GM19324 (cell line): ENCODE measurements at regions not wholly inside any gene's neighbourhood (a gene's known extent, or its start where the extent isn't known, plus 50 kb on each side); places are given as distances from the start of the nearest gene placed in this dataset.
"Not testable (repeated sequence)": the region's sequence is repeated elsewhere in the genome, so short reads cannot be mapped to it uniquely, and the experiment has no call there.

Experiments used
- ATAC-seq: cut with Tn5 transposase; IDR thresholded peaks from one replicate; pipeline ENCODE4 v1.9.1; 2021; ENCODE audit warnings: mild to moderate bottlenecking, moderate library complexity; ENCODE audit not compliant: unreplicated experiment, low FRiP score

GRCh38 chr4:43089730-43090129 lies 197.2 kb downstream of the GRXCR1 start:
- ATAC-seq, result no peak

DNA sequence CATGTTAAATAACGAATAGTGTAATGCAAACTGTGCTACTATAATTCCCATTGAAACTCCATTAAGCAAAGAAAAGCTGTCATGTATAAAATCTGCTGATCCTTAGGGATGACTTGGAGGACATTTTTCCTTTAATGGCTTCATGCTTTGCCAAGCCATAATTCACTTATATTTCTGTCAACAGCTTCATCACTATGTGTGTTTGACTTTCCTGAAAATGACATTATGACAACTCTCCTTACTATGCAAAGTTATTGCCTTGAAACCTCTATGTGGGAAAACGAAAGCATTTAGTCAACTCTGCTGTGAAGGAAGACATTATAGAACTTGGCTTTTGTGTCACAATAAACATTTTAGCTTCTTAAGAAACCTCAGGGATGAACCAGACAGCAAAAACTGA lies 210.5 kb downstream of the GRXCR1 start:
- peak; percentile 83 for ATAC-seq

DNA sequence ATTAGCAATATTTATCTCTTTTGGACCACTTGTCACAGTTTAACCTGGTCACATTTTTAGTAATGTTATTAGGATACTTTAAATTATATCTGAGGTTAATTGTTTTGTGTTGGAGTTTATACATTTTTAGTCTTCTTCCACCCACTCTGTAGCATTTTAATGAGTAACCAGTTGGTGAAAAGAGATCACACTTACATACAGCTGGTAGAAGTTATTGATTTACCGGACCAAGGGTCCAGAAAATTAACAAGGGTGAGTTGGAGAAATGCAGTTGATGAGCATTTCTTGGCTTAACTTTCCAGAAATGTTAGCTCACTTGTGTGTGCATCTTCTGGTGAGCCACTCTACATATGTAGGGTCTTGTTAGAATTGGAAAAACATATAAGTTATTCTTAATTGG lies 219.6 kb downstream of the GRXCR1 start:
- ATAC-seq, result peak; percentile 43

- no peak for ATAC-seq
Measured at GRCh38 chr4:43113196-43113595, 220.7 kb downstream of the GRXCR1 start.

DNA sequence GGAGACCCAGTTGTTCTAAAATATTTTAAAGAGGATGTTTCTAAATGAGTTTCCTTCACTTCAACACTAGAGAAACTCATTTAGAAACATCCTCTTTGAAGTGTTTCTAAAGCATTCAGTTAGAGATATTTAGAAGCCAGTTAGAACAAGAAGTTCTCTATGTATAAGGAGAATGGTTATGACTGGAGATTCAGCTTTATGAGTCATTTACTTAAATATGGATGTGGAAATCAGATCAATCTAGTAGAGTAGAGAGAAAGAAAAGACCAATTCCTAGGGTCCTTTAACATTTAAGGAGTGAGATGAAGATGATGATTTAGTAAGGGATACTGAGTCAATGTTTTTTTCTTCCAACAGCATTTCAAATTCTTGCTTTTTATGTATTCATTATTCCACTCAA lies 234.1 kb downstream of the GRXCR1 start:
- no peak for ATAC-seq

- ATAC-seq, result no peak
Measured at GRCh38 chr4:43130228-43131021, 237.9 kb downstream of the GRXCR1 start.

GRCh38 chr4:43132010-43132582 lies 239.6 kb downstream of the GRXCR1 start:
- ATAC-seq, result no peak

GRCh38 chr4:43133566-43133965 lies 241.1 kb downstream of the GRXCR1 start:
- ATAC-seq, result no peak

- no peak for ATAC-seq
Measured at GRCh38 chr4:43136752-43137151, 244.2 kb downstream of the GRXCR1 start.

DNA sequence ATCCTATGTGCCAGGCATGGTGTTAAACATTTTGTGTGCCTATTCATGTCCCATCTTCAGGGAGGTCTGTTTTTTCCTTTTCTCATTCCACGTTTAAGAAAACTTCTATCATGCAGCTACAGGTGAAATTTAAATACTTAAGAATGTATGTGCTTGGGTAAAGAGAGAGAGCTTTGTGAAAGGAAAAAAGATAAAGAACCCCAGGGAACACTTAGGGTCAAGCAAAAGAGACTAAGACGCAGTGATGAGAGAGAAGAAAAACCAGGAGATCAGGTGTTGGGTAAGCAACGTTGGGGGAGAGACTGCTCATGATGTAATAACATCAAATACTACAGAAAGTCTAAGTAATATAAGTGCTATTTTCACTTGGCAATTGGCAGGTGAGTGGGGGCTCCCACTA lies 253.7 kb downstream of the GRXCR1 start:
- ATAC-seq, result no peak

DNA sequence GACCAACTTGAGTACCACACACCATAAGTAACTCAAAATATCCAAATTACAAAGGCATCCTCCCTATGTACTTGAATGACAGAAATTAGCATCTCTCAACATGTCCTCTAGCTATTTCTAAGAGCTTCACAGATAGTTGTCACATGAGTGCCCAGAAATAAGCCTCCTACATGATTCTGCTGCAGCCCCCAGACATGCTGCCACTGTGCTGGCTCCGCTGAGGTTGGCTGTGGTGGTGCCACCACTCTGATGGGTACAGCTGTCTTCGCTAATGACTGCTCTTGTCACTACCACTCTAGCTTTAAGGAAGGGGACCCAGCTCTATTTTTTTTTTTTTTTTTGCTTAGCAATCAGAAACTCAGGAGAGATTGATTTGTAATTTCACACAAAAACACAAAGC lies 256.0 kb downstream of the GRXCR1 start:
- ATAC-seq, result no peak

DNA sequence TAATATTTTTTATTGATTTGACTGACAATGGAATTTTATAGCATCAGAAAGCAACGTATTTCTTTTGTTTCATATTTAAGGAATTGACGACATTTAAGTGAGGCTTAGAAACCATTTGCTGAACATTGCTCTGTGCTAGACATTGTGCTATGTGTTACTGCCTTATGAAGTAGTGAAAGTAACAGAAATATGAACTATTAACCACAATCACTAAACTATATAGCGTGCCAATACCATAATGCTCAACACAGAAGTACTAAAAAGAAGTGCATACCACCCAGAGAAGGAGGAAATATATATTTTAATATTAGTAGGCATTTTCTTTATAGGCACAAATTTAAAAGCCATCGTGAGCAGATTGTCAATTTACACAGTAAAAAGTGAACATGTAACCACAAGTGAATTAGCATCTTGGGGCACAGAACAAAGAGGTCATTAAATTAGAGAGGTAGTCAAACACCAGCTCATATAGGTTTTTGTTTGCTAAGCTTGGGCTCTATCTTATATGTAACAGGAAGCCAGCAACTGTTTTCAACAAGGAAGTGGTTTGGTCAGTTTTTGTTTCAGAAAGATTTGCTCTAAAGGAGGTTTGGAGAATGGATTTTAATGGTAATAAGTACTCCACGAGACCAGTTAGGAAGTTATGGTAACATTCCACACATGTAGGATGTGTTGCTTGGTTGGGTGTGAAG lies 270.7 kb downstream of the GRXCR1 start:
- no peak for ATAC-seq

DNA sequence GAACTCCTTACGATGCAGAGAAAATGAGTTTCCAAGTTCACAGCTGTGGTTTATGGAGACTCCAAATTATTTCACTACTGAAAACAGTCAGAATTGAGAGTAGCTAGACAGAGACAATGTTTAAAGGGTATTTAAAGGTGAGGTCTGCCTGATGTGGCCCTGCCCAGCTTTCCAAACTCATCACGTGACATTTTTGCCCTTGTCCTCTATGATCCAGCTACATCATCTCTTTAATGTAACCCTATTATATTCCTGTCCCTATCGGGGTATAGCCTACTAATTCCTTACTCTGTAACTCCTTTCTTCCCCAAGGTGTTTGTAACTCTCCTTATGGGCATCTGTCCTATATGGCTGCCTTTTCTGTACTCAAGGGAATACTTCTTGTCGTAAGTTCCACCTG lies 297.2 kb downstream of the GRXCR1 start:
- ATAC-seq, result no peak

GRCh38 chr4:43212576-43212975 lies 320.1 kb downstream of the GRXCR1 start:
- ATAC-seq, result not testable (repeated sequence)

GRCh38 chr4:43223820-43224219 lies 331.3 kb downstream of the GRXCR1 start:
- ATAC-seq, result no peak

DNA sequence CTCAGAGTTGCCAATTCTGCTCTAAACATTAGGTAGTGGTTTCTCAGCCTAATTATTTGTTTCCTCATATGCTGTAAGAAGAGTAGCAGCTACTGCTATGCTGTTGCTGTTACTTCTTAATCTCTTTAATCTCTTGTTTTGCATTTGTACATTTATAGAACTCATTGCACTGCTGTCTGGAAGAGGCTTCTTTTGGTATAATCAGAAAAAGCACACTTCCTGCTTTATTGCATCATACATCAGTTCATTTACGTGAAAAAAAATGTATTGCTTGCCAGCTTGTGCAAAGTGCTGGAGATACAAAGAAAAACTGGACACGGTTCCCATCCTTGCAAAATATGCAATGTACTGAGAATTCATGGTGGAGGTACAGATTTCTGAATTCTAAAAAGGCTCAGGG lies 332.0 kb downstream of the GRXCR1 start:
- ATAC-seq, result no peak

DNA sequence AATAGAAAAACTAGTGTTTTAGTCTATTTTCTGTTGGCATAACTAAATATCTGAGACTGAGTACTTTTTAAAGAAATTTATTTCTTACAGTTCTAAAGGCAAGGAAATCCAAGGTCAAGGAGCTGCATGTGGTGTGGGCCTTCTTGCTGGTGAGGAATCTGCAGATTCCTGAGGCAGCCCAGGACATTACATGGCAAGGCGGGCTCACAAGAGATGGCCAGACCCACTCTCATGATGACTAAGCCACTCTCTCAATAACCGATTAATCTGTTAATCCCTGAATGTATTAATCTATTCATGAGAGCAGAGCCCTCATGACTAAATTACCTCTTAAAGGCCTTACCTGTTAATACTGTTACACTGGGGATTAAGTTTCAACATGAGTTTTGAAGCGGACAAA lies 340.8 kb downstream of the GRXCR1 start:
- no peak for ATAC-seq

DNA sequence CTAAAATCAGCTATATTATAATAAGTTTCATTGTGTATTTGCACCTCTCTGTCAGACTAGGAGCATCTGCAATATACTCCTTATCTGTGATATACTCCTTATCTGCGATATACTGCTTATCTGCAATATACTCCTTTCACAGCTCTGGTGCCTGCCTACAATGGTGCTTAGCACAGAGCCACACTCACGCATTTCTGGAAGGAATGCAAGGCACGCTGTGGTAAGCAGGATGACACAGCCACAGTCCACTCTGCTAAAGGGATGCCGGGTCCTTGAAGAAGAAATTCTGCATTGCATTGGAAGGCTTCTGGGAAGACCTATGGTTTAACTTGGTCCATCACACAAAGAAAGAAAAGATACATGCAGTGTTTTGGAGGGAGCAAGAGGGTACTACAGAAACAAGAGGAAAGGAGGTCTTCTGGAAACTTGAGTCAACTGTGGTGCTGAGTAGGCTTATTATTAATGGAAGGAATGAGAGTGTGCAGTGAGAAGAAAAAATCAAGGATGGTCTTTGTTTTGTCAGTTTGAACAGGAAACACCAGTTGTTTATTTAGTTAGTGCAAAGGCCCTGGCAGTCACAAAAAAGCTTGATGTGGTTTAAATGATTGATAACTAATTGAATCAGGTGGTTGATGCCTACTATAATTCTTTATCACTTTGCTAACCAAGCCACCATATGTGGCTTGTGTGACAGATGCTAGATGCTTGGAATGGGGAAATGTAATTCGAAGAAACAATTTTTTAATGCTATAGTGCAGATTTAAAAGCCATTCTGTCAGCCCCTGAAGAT lies 342.3 kb downstream of the GRXCR1 start:
- no peak for ATAC-seq

GRCh38 chr4:43238008-43238407 lies 345.5 kb downstream of the GRXCR1 start:
- no peak for ATAC-seq

- ATAC-seq, result no peak
Measured at GRCh38 chr4:43238585-43238984, 346.1 kb downstream of the GRXCR1 start.

DNA sequence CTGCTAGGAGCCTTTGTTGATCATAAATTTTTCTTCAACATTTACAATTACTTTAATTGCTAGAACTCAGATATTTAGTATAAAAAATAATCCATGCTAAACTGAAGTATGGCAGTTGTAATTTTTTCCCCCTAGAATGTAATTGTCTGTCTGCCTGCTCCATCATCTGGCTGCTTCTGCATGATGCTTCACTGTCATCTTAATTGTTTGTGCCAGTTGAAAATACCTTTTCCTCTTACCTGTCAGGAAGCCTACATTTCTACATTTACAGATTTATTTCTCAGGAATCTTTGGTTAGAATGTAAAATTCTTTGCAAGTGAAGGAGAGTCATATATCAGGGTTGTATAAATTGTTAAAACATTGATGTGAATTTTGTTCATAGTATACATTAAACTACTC lies 348.6 kb downstream of the GRXCR1 start:
- no peak for ATAC-seq
